SU-DHL-6 (cell line): ENCODE measurements at regions not wholly inside any gene's neighbourhood (a gene's known extent, or its start where the extent isn't known, plus 50 kb on each side); places are given as distances from the start of the nearest gene placed in this dataset.

Experiments used
- CTCF ChIP-seq: fragments of 200-600 bp; sonication (generic); IDR thresholded peaks from one replicate; pipeline ENCODE4 v1.5.1; 2017; ENCODE audit warnings: antibody characterized with exemption, mild to moderate bottlenecking, low read length, moderate library complexity; ENCODE audit not compliant: insufficient read depth, poor library complexity, severe bottlenecking
- EZH2phosphoT487 ChIP-seq: fragments of 200-600 bp; sonication (generic), shearing (Covaris generic); conservative IDR thresholded peaks from 2 replicates; pipeline ENCODE4 v1.6.1; 2018; ENCODE audit warnings: mild to moderate bottlenecking, antibody characterized with exemption, low read length, moderate library complexity, mixed read lengths

- TF ChIP-seq CTCF (no peak), EZH2phosphoT487 (no peak)
These were observed 188.8 kb downstream of the MATN1 start for GRCh38 chr1:30534551-30534940.
